ENCODE measurements at regions not wholly inside any gene's neighbourhood (a gene's known extent, or its start where the extent isn't known, plus 50 kb on each side); places are given as distances from the start of the nearest gene placed in this dataset.
"Not testable (repeated sequence)": the region's sequence is repeated elsewhere in the genome, so short reads cannot be mapped to it uniquely, and the experiment has no call there.

- no peak for DNase-seq
These were observed 791.8 kb upstream of the C9orf72 start for GRCh38 chr9:28365020-28365640.

GRCh38 chr9:28365728-28366127 is 792.4 kb upstream of the C9orf72 start:
- DNase-seq, result no peak

- no peak for DNase-seq
These were observed 805.0 kb upstream of the C9orf72 start for GRCh38 chr9:28378231-28378630.

- DNase-seq, result no peak
These were observed 805.8 kb upstream of the C9orf72 start for GRCh38 chr9:28379082-28379481.

- DNase-seq, result no peak
These were observed 816.1 kb upstream of the C9orf72 start for GRCh38 chr9:28389411-28389810.

- no peak for DNase-seq
These were observed 821.5 kb upstream of the C9orf72 start for GRCh38 chr9:28394774-28395173.

- DNase-seq, result no peak
These were observed 822.8 kb upstream of the C9orf72 start for GRCh38 chr9:28396058-28396457.

GRCh38 chr9:28407351-28407750 is 834.1 kb upstream of the C9orf72 start:
- no peak for DNase-seq

GRCh38 chr9:28409919-28410318 is 836.6 kb upstream of the C9orf72 start:
- DNase-seq, result no peak

- no peak for DNase-seq
These were observed 837.1 kb upstream of the C9orf72 start for GRCh38 chr9:28410411-28410810.

GRCh38 chr9:28413471-28413870 is 840.2 kb upstream of the C9orf72 start:
- DNase-seq, result no peak

- DNase-seq, result no peak
These were observed 850.0 kb upstream of the C9orf72 start for GRCh38 chr9:28423255-28423654.

- no peak for DNase-seq
These were observed 862.2 kb upstream of the C9orf72 start for GRCh38 chr9:28435456-28435855.

- no peak for DNase-seq
These were observed 866.4 kb upstream of the C9orf72 start for GRCh38 chr9:28439688-28440087.

- no peak for DNase-seq
These were observed 870.2 kb upstream of the C9orf72 start for GRCh38 chr9:28443461-28443860.

GRCh38 chr9:28444637-28445036 is 871.4 kb upstream of the C9orf72 start:
- no peak for DNase-seq

- no peak for DNase-seq
These were observed 871.9 kb upstream of the C9orf72 start for GRCh38 chr9:28445211-28445610.

- no peak for DNase-seq
These were observed 880.6 kb upstream of the C9orf72 start for GRCh38 chr9:28453918-28454317.

- DNase-seq, result no peak
These were observed 883.6 kb upstream of the C9orf72 start for GRCh38 chr9:28456861-28457260.

GRCh38 chr9:28464481-28465216 is 891.4 kb upstream of the C9orf72 start:
- peak; percentile 29 for DNase-seq

- DNase-seq, result no peak
These were observed 898.0 kb upstream of the C9orf72 start for GRCh38 chr9:28471261-28471660.

- DNase-seq, result no peak
These were observed 914.3 kb upstream of the C9orf72 start for GRCh38 chr9:28487561-28487960.

- no peak for DNase-seq
These were observed 917.8 kb upstream of the C9orf72 start for GRCh38 chr9:28491121-28491520.

- DNase-seq, result not testable (repeated sequence)
These were observed 924.9 kb upstream of the C9orf72 start for GRCh38 chr9:28498168-28498567.

GRCh38 chr9:28502189-28502588 is 928.9 kb upstream of the C9orf72 start:
- DNase-seq, result no peak
